HL-60 (cell line): ENCODE measurements at regions not wholly inside any gene's neighbourhood (a gene's known extent, or its start where the extent isn't known, plus 50 kb on each side); places are given as distances from the start of the nearest gene placed in this dataset.

ENCODE experiments used
- DNase-seq, 2 experiments: peaks; one replicate each; pipeline ENCODE4 v3.0.0-alpha.2; 2010 to 2020; ENCODE audit warnings: low read depth in 1 of 2, low spot score in 1 of 2
- H3K27ac ChIP-seq: fragments of 250-450 bp; sonication (Bioruptor Pico); replicated peaks from 2 replicates; pipeline ENCODE4 v1.5.1; 2020; ENCODE audit warnings: mild to moderate bottlenecking, moderate library complexity
- H3K27me3 ChIP-seq: fragments of 250-450 bp; sonication (Bioruptor Pico); 2 replicates; pipeline ENCODE4 v1.5.1; 2021; ENCODE audit warnings: mild to moderate bottlenecking, moderate library complexity; ENCODE audit not compliant: insufficient read depth, poor library complexity, severe bottlenecking
- H3K4me3 ChIP-seq: replicated peaks from 2 replicates; pipeline ENCODE4 v1.5.1; 2011; ENCODE audit warnings: mild to moderate bottlenecking, control low read depth, low read length; ENCODE audit not compliant: insufficient read depth
- CTCF ChIP-seq: IDR thresholded peaks from one replicate; pipeline ENCODE4 v1.5.1; 2011; ENCODE audit warnings: low read length, control low read depth, inconsistent platforms; ENCODE audit not compliant: insufficient read depth
- GABPA ChIP-seq: IDR thresholded peaks from 2 replicates; pipeline ENCODE4 v1.6.1; 2012; ENCODE audit warnings: low read depth
- POLR2AphosphoS5 ChIP-seq: IDR thresholded peaks from 2 replicates; pipeline ENCODE4 v1.6.1; 2012; ENCODE audit warnings: low read depth
- REST ChIP-seq: IDR thresholded peaks from 2 replicates; pipeline ENCODE4 v1.6.1; 2012; ENCODE audit warnings: low read depth; ENCODE audit not compliant: insufficient replicate concordance
- SPI1 ChIP-seq: IDR thresholded peaks from 2 replicates; pipeline ENCODE4 v1.6.1; 2012; ENCODE audit warnings: low read depth, mild to moderate bottlenecking, borderline replicate concordance

- TF ChIP-seq CTCF (no peak), REST (no peak), POLR2AphosphoS5 (no peak), GABPA (no peak), SPI1 (no peak)
- DNase-seq, result no peak
- H3K27ac ChIP-seq, result no peak overlapping the region
- H3K27me3 ChIP-seq, result no peaks in the 10 kb centered on the region
- H3K4me3 ChIP-seq, result no peak overlapping the region
These were observed 243.8 kb upstream of the ZNF462 start for GRCh38 chr9:106619211-106619610.

GRCh38 chr9:106620081-106620480 lies 242.9 kb upstream of the ZNF462 start:
- H3K4me3 ChIP-seq, result no peak overlapping the region
- DNase-seq, result no peak
- H3K27me3 ChIP-seq, result no peaks in the 10 kb centered on the region
- H3K27ac ChIP-seq, result no peak overlapping the region
- TF ChIP-seq CTCF, result no peak
- no peak for TF ChIP-seq GABPA
- no peak for TF ChIP-seq POLR2AphosphoS5

DNA sequence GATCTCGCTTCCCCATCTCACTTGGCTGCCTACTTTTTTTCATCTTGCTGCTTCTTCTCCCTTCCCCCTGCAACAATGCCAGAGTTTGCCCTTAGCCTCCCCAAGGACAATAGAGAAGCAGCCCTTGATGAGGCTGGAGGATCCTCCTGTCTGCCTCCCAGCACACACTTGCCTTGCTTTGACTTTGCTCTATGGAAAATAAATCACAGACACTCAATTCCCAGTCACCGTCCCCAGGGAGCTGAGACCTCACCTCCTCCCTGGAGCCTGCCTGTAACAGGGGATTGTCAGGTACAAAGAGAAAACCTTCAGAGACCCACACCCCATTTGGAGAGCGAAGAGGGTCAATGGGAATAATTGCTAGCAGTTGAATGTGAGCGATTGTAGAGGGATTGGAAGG lies 242.1 kb upstream of the ZNF462 start:
- TF ChIP-seq CTCF (no peak), SPI1 (no peak), REST (no peak), GABPA (no peak), POLR2AphosphoS5 (no peak)
- H3K4me3 ChIP-seq, result no peak overlapping the region
- DNase-seq, result no peak
- no peaks in the 10 kb centered on the region for H3K27me3 ChIP-seq
- H3K27ac ChIP-seq, result no peak overlapping the region

- Histone ChIP-seq H3K4me3 (no peak overlapping the region), H3K27ac (no peak overlapping the region), H3K27me3 (no peaks in the 10 kb centered on the region)
- no peak for DNase-seq
- no peak for TF ChIP-seq SPI1
- no peak for TF ChIP-seq REST
- no peak for TF ChIP-seq CTCF
- no peak for TF ChIP-seq GABPA
- TF ChIP-seq POLR2AphosphoS5, result no peak
These were observed 241.4 kb upstream of the ZNF462 start for GRCh38 chr9:106621313-106622163.
